Retinal pigment epithelial cell (primary cell): ENCODE measurements at regions not wholly inside any gene's neighbourhood (a gene's known extent, or its start where the extent isn't known, plus 50 kb on each side); places are given as distances from the start of the nearest gene placed in this dataset.
"Not testable (repeated sequence)": the region's sequence is repeated elsewhere in the genome, so short reads cannot be mapped to it uniquely, and the experiment has no call there.

Experiments used
- DNase-seq: peaks from one replicate; pipeline ENCODE4 v3.0.0-alpha.2; 2010; ENCODE audit warnings: low read depth
- H3K4me3 ChIP-seq: 2 replicates; pipeline ENCODE4 v1.5.1; 2011; ENCODE audit warnings: mild to moderate bottlenecking, low read length, control low read depth, moderate library complexity
- CTCF ChIP-seq: conservative IDR thresholded peaks from 2 replicates; pipeline ENCODE4 v1.5.1; 2011; ENCODE audit warnings: low read depth, low read length, control low read depth, inconsistent platforms

DNA sequence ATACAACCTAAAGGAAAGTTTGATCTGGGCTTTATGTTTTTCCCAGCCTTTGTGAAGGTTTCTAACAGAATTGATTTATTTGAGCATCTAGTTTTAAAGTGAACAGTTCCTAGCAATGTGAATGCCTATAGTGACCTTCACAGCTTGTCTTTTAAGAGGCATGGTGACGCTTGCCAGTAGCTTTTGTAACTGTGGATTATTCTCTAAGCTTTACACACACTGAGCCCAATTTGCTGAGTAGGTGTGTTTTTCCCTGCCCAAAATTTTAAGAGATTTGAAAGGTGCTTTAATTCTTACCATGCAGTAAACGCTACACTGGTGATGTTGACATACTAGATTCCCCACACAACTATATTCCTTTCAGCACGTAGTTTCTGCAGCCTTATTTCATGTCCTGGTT is 420.2 kb upstream of the AKR1E2 start:
- no peak for TF ChIP-seq CTCF
- H3K4me3 ChIP-seq: no peak overlapping the region
- DNase-seq: no peak

- no peak overlapping the region for H3K4me3 ChIP-seq
- no peak for TF ChIP-seq CTCF
- no peak for DNase-seq
Observed at GRCh38 chr10:4403638-4404252, 422.3 kb upstream of the AKR1E2 start.

GRCh38 chr10:4401080-4401479 is 424.9 kb upstream of the AKR1E2 start:
- DNase-seq, H3K4me3 ChIP-seq: not testable (repeated sequence)

GRCh38 chr10:4399556-4399955 is 426.5 kb upstream of the AKR1E2 start:
- no peak for TF ChIP-seq CTCF
- no peak for DNase-seq
- H3K4me3 ChIP-seq: no peak overlapping the region

- DNase-seq: no peak
- H3K4me3 ChIP-seq: no peak overlapping the region
- no peak for TF ChIP-seq CTCF
Observed at GRCh38 chr10:4398602-4399001, 427.4 kb upstream of the AKR1E2 start.

- no peak for TF ChIP-seq CTCF
- no peak for DNase-seq
- no peak overlapping the region for H3K4me3 ChIP-seq
Observed at GRCh38 chr10:4397337-4397736, 428.7 kb upstream of the AKR1E2 start.

DNA sequence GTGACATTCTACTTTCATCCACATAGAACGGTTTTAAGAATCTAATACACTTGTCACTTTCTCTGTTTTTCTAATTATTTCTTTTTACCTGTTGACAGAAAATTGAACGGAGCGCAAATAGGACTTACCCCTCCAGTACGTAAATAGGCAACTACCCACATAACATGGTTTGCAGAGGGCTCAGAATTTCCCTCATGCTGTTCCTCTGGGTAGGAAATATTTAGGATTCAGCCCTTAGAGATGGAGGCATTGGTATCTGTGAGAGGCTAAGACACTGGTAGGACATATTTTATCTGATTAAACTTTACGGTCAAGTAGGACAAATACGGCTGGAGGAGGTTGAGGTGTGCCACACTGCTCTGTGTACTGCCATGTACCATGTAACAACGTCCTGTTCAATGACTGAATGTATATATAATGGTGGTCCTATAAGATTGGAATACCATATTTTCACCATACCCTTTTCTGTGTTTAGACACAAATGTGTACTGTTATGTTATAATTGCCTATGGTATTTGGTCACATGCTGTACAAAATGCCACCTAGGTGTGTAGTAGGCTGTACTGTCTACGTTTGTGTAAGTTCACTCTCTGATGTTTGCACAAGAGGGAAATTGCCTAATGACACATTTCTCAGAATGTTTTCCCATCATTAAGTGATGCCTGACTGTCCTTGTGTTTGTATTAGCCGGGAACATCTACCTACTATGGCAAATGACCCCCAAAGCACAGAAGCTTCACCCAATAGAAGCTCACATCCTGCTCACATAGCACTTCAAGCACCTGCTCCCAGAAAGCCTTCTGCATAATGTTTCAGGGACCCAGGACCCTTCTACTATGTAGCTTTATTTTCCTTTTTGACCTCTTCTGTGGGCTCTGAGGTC is 429.4 kb upstream of the AKR1E2 start:
- H3K4me3 ChIP-seq: no peak overlapping the region
- no peak for TF ChIP-seq CTCF
- DNase-seq: no peak
